Tongue (tissue), 1 donor: ENCODE measurements at regions not wholly inside any gene's neighbourhood (a gene's known extent, or its start where the extent isn't known, plus 50 kb on each side); places are given as distances from the start of the nearest gene placed in this dataset.
"Not testable (repeated sequence)": the region's sequence is repeated elsewhere in the genome, so short reads cannot be mapped to it uniquely, and the experiment has no call there.

ENCODE experiments used
- DNase-seq: peaks from one replicate; pipeline ENCODE4 v3.0.0-alpha.2; 2015

GRCh38 chr18:30698571-30698970 lies 344.0 kb downstream of the DSC3 start:
- no peak for DNase-seq

DNA sequence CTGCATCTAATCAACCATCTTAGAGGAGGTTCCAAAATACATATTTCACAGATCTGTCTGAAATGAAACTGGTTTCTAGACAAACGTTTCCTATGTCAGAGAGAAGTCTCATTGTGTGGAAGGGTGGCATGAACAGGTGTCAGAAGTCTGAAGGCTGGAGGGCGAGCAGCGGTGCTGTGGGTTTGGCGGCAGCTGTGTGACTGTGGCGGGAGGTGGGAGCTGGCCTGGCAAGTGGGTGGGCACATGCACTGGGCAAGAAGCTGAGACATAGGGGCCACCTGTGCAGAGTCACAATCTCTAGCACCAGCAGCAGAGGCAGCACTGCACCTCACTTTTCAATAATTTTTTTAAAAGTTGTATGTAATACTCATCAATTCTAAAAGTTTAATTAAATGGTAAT lies 346.3 kb downstream of the DSC3 start:
- DNase-seq = no peak

DNA sequence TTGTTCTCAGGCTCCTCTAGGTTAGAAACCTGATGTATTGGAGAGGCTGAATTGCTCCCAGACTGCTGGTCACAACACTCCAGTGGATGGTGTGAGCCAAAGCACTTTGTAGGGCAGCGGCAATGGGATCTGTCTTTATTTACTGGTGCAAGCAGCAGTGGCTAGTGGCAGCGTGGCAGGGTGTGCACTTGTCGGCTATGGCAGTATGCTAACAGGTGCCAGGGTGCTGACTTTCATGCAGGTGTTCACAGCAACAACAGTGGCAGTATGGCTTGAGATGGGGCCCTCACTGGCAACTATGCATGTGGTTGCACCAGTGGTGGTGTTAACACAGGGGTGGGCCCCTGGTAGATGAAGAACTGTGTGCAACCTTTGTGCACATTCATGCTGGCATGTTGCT lies 347.8 kb downstream of the DSC3 start:
- no peak for DNase-seq

GRCh38 chr18:30689216-30689615 lies 353.3 kb downstream of the DSC3 start:
- DNase-seq = no peak

DNA sequence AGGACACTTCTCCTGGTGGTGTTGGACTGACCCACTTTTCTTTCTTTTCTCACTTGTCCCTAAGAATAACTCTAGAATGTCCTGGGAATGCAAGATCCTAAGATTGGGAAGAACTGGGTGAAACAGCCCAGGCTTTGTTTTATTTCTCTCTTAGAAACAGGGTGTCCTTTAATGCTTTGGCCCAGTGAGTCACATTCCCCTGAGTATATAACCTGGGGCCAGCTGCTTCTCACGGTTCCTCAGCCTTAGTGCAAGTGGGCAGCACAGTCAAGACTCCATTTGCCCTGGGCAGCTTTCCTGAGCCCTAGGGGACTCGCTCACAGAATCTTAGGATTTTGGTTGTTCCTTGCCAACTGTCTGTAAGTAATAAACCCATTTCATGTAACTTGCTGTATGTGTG lies 355.0 kb downstream of the DSC3 start:
- DNase-seq = no peak

DNA sequence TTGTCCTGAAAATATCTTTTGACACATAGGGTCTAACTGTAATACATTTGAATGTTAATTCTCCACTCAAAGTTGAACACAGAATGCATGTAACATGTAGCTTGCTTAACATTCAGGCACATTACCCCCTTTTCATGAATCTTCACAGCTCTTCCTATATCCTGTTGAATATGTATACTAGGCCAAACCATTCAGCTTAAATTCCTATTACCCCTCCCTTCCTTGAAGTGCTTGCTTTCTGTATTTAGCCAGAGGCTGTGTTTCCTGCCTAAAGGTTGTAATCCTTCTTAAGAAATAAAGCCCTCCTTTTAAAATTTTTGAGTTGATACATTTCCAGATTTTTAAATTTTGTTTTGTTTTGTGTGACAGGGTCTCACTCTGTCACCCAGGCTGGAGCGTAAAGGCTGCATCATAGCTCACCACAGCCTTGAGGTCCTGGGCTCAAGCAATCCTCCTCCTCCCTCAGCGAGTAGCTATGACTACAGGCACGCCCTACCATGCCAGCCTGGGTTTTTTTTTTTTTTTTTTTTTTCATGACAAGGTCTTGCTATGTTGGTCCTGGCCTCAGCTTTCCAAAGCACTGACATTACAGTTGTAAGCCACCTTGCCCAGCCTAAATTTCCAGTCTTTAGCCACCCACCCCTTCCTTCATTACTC lies 357.6 kb downstream of the DSC3 start:
- DNase-seq = no peak

GRCh38 chr18:30683836-30684235 lies 358.7 kb downstream of the DSC3 start:
- DNase-seq = no peak

- peak; percentile 30 for DNase-seq
Observed at GRCh38 chr18:30682672-30683071, 359.9 kb downstream of the DSC3 start.

DNA sequence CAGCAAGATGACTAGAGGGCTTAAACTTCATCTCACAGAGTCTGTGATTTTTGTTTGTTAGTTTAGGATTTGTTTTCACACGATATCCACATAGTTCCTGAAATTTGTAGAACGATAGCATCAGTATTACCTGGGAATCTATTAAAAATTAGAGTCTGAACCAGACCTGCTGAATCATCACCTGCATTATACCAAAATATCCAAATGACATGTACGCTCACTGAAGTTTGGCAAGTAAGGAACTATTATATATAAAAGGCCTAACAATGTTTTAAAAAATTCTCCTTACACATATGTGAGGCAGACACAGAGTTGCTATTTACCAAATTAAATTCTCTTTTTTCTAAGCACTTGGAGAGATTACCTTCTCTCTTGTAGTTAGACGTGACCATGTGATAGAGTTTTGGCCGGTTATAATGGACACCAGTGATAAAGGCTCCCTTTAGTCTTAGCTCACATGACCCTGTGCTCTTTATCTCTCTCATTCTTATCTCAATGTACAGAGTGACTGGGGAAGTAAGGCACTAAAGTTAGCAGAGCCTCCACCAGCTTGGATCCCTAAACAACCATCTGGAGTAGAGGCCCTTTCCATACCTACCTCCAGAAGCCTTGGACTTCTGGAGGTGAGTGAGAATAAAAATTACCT lies 363.1 kb downstream of the DSC3 start:
- no peak for DNase-seq

DNA sequence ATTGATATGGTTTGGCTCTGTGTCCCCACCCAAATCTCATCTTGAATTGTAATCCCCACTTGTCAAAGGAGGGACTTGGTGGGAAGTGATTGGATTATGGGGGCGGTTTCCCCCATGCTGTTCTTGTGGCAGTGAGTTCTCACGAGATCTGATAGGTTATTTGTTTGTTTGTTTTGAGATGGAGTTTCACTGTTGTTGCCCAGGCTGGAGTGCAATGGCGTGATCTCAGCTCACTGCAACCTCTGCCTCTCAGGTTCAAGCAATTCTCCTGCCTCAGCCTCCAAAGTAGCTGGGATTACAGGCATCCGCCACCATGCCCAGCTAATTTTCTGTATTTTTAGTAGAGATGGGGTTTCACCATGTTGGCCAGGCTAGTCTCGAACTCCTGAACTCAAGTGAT lies 364.7 kb downstream of the DSC3 start:
- not testable (repeated sequence) for DNase-seq

- no peak for DNase-seq
Observed at GRCh38 chr18:30676053-30676480, 366.5 kb downstream of the DSC3 start.

DNA sequence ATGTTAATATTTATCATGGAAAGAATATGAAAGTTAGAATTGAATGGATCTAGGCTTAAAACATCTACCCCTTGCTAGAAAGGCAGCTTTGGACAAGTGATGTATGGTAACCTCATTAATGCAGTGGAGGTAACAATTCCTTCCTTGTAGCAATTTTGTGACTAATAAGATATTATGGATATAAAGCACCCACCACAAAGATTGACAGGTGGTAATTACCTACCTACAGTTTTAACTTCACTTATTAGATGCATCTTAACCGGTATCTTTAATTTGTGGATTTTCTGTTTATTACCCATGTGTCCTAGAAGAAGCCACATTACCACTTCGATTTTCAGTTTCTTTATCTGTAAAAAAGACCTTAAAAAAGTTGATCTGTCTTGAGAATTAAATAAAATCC lies 367.0 kb downstream of the DSC3 start:
- DNase-seq = no peak

- DNase-seq = no peak
Observed at GRCh38 chr18:30675072-30675471, 367.5 kb downstream of the DSC3 start.

GRCh38 chr18:30674596-30674995 lies 367.9 kb downstream of the DSC3 start:
- DNase-seq = no peak

- DNase-seq = not testable (repeated sequence)
Observed at GRCh38 chr18:30672439-30672838, 370.1 kb downstream of the DSC3 start.

- DNase-seq = no peak
Observed at GRCh38 chr18:30658306-30658705, 384.2 kb downstream of the DSC3 start.

GRCh38 chr18:30652387-30652786 lies 390.2 kb downstream of the DSC3 start:
- DNase-seq = no peak

DNA sequence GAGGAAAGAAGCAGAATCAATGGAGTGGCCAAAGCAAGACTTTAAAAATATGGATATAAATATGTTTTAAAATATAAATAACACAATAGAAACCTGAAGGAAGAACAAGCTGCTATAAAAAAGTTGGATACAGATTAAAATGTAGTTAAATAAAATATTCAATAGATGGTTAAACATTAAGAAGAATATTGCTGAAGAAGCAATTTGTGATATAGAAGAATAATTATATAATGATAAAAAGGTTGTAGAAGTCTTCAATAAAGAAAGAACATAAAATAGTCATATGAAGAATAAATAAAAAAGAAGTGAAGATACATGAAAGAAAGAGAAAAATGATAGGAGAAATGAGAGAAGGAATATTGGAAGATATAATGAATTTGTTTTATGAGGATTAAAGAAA lies 392.0 kb downstream of the DSC3 start:
- no peak for DNase-seq

DNA sequence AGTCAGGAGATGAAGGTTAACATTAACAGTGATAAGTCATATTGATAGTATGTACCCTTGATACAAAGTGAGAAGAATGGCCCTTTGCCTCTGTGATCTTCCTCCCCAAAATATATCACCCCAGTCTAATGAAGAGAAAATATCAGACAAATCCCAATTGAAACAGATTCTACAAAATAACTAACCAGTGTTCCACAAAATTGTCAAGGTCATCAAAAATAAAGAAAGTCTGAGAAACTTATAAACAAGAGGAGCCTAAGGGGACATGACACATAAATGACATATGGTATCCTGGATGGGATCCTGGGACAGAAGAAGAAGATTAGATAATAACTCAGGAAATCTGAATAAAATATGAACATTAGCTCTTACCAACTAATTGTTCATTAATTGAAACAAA lies 398.4 kb downstream of the DSC3 start:
- DNase-seq = no peak

GRCh38 chr18:30639361-30639760 lies 403.2 kb downstream of the DSC3 start:
- DNase-seq = no peak

DNA sequence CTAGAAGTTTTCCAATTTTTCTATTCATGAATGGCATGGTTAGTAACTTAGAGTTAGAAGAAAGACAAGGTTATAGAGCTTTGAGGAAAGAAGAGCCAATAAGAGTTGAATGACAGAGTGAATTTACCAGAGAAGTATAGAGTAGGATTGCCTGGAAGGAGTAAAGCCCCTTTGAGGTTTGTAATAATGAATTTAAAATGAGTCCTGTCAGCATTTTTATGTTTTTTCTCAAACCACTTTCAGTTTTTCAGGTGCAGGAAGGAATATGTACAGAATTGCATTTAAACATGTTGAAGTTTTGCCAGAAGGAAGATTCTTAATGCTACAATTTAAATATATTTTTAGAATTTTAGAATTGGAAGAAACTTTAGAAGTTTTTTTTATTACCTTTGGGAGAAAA lies 408.3 kb downstream of the DSC3 start:
- DNase-seq = no peak

DNA sequence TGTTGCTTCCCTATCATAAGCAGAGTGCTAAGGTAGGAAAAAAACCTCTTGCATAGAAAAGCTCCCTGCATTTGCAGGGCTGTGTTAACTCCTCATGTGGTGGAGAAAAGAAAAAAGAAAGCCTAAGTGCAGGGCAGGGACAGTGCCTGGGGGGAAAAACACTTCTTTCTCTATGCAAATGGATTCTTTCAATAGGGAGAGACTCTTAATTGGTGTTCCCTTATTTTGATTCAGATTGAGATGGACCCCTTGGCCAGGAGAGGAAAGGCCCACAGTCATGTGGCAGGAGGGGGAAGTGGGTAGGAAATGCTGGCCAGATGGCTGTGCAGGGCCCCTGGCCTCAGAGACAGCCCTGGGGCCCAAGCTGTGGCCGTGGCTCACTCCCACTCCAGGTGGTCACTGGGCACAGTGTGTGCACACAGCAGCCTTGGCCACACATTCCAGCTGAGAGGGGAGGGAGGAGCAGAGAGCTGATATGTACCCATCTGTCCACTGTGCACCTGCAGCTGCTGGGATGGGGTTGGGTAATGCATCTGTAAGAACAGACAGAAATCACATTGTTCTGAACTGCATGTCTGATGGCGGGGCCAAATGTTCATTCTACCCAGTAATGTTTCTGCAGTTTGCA lies 410.4 kb downstream of the DSC3 start:
- no peak for DNase-seq

DNA sequence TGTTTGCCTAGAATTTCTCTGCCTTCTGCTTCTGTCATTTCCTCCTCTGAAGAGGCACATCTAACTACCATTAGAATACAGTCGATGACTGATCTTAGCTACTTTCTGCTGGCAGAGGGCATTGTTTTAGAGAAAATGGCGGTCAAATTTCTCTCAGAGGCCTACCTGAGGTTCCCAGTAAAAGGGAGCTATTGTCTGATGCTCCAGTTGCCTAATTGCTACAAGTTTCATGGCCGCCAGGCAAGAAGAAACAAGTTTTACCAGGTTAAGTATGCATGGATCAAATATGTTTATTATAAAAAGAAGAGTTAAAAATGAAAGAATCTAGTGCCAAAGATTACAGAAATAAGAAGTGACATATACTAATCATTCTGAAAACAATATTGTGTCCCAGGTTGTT lies 416.6 kb downstream of the DSC3 start:
- no peak for DNase-seq
